HS-5 (cell line): ENCODE measurements at regions not wholly inside any gene's neighbourhood (a gene's known extent, or its start where the extent isn't known, plus 50 kb on each side); places are given as distances from the start of the nearest gene placed in this dataset.

Source experiments
- DNase-seq: peaks from one replicate; pipeline ENCODE4 v3.0.0-alpha.2; 2012; ENCODE audit warnings: low read depth

- peak; percentile 6 for DNase-seq
Observed at GRCh38 chr2:217160103-217160743, 300.4 kb upstream of the TNP1 start.

- DNase-seq, result no peak
Observed at GRCh38 chr2:217158928-217159327, 299.1 kb upstream of the TNP1 start.

- no peak for DNase-seq
Observed at GRCh38 chr2:217157581-217157980, 297.7 kb upstream of the TNP1 start.

- no peak for DNase-seq
Observed at GRCh38 chr2:217156801-217157200, 296.9 kb upstream of the TNP1 start.

- DNase-seq, result no peak
Observed at GRCh38 chr2:217154923-217155322, 295.1 kb upstream of the TNP1 start.

GRCh38 chr2:217153510-217153909 lies 293.6 kb upstream of the TNP1 start:
- no peak for DNase-seq

- no peak for DNase-seq
Observed at GRCh38 chr2:217152831-217153230, 293.0 kb upstream of the TNP1 start.

- DNase-seq, result no peak
Observed at GRCh38 chr2:217151509-217152206, 291.8 kb upstream of the TNP1 start.

GRCh38 chr2:217150236-217150635 lies 290.4 kb upstream of the TNP1 start:
- DNase-seq, result no peak

GRCh38 chr2:217149087-217149660 lies 289.3 kb upstream of the TNP1 start:
- no peak for DNase-seq

- no peak for DNase-seq
Observed at GRCh38 chr2:217147818-217148217, 288.0 kb upstream of the TNP1 start.

- no peak for DNase-seq
Observed at GRCh38 chr2:217146956-217147355, 287.1 kb upstream of the TNP1 start.

GRCh38 chr2:217142649-217143266 lies 282.9 kb upstream of the TNP1 start:
- DNase-seq, result peak; percentile 14

- DNase-seq, result no peak
Observed at GRCh38 chr2:217138284-217138683, 278.4 kb upstream of the TNP1 start.

GRCh38 chr2:217127744-217128143 lies 267.9 kb upstream of the TNP1 start:
- no peak for DNase-seq

- no peak for DNase-seq
Observed at GRCh38 chr2:217125014-217125413, 265.1 kb upstream of the TNP1 start.

GRCh38 chr2:217124050-217124449 lies 264.2 kb upstream of the TNP1 start:
- no peak for DNase-seq

- DNase-seq, result no peak
Observed at GRCh38 chr2:217121565-217121964, 261.7 kb upstream of the TNP1 start.

GRCh38 chr2:217120429-217120828 lies 260.6 kb upstream of the TNP1 start:
- no peak for DNase-seq

- DNase-seq, result no peak
Observed at GRCh38 chr2:217118559-217119284, 258.9 kb upstream of the TNP1 start.

GRCh38 chr2:217117523-217117922 lies 257.7 kb upstream of the TNP1 start:
- DNase-seq, result no peak

- no peak for DNase-seq
Observed at GRCh38 chr2:217116610-217117009, 256.7 kb upstream of the TNP1 start.
